ENCODE measurements at regions not wholly inside any gene's neighbourhood (a gene's known extent, or its start where the extent isn't known, plus 50 kb on each side); places are given as distances from the start of the nearest gene placed in this dataset.

GRCh38 chr1:62370594-62370993 lies 51.4 kb upstream of the KANK4 start:
- DNase-seq: no peak

- no peak for DNase-seq
Measured at GRCh38 chr1:62371375-62371774, 52.1 kb upstream of the KANK4 start.

- DNase-seq: no peak
Measured at GRCh38 chr1:62373221-62373620, 54.0 kb upstream of the KANK4 start.

GRCh38 chr1:62377043-62377562 lies 57.9 kb upstream of the KANK4 start:
- peak; percentile 67 for DNase-seq

GRCh38 chr1:62380181-62380580 lies 56.7 kb upstream of the USP1 start:
- DNase-seq: no peak

- DNase-seq: no peak
Measured at GRCh38 chr1:62381831-62382657, 54.8 kb upstream of the USP1 start.

- peak; percentile 71 for DNase-seq
Measured at GRCh38 chr1:62382658-62382955, 54.2 kb upstream of the USP1 start.

GRCh38 chr1:62384276-62385005 lies 52.4 kb upstream of the USP1 start:
- DNase-seq: peak; percentile 97

- no peak for DNase-seq
Measured at GRCh38 chr1:62385923-62386322, 50.9 kb upstream of the USP1 start.

- DNase-seq: peak; percentile 56
Measured at GRCh38 chr1:62386351-62387121, 50.3 kb upstream of the USP1 start.

Data from tongue (tissue), 1 donor.